SK-N-MC (cell line): ENCODE measurements at regions not wholly inside any gene's neighbourhood (a gene's known extent, or its start where the extent isn't known, plus 50 kb on each side); places are given as distances from the start of the nearest gene placed in this dataset.

Experiments used
- EZH2 ChIP-seq: fragments of 200-600 bp; sonication (generic); IDR thresholded peaks from one replicate; pipeline ENCODE4 v1.6.1; 2017; ENCODE audit warnings: antibody characterized with exemption
- POLR2AphosphoS5 ChIP-seq: IDR thresholded peaks from 2 replicates; pipeline ENCODE4 v1.6.1; 2012; ENCODE audit warnings: mild to moderate bottlenecking, low read depth, low read length, borderline replicate concordance

- TF ChIP-seq POLR2AphosphoS5 (no peak), EZH2 (no peak)
These were observed 539.5 kb downstream of the RNF144A start for GRCh38 chr2:7456762-7457161.
